GM21825 (cell line): ENCODE measurements at regions not wholly inside any gene's neighbourhood (a gene's known extent, or its start where the extent isn't known, plus 50 kb on each side); places are given as distances from the start of the nearest gene placed in this dataset.
"Not testable (repeated sequence)": the region's sequence is repeated elsewhere in the genome, so short reads cannot be mapped to it uniquely, and the experiment has no call there.

Experiments used
- ATAC-seq: cut with Tn5 transposase; IDR thresholded peaks from one replicate; pipeline ENCODE4 v1.9.1; 2021; ENCODE audit warnings: mild to moderate bottlenecking, moderate library complexity; ENCODE audit not compliant: unreplicated experiment

- ATAC-seq = not testable (repeated sequence)
Measured at GRCh38 chr10:87416892-87417291, 59.3 kb downstream of the NUTM2D start.

- ATAC-seq = not testable (repeated sequence)
Measured at GRCh38 chr10:87422641-87423040, 65.1 kb downstream of the NUTM2D start.

DNA sequence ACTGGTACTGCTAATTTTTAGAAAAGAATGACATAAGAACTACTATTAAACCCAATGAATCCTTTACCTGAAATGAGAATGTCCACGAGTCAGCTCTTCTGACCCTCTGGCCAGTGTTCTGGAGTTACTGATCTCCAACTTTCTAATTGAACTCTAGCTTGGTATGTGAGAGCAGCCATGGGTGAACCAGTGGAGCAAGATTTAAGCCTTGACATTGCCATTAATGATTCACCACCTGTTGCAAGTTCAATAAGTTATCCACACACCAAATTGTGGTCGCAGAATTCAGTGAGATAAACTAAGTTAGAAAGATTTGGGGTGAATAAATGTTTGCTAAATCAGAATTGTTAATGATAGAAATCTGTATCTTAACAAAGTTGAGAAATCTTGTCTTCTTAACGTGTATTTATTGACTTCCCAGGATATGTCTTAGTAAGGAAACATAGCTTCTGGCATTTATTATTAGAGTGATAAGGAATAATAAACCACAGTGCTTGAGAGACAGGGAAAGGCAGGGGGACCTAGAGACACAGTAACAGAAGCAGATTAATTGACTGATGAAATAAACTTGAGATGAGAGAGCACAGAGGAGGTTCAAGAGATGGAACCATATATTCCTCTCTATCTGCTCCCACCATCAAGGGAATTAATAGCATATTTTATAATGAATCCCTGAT is 67.3 kb downstream of the NUTM2D start:
- ATAC-seq = not testable (repeated sequence)

- ATAC-seq = not testable (repeated sequence)
Measured at GRCh38 chr10:87433836-87434235, 70.9 kb upstream of the MINPP1 start.

DNA sequence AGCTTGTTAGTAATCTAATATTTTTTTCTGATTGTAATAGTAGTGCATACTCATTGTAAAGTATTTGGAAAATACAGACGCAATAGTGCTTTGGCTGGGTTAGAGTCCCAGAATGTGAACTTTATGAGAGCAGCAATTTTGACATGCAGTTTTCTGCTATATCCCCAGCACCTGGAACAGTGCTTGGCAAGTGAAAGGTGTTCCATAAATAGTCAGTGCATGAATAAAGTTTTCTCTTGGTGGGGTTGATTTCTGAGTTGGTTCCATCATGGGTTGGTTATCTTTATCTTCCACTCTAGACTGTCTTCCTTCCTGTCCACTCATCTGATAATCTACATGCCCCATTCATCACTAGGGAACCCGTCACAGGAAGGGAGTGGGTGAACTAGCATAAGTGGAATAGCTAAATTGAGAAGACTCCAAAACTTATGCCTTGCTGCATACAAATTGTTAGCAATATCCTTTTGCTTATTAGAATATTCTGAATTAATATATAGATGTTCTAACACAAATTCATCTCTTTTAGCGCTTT is 69.3 kb upstream of the MINPP1 start:
- not testable (repeated sequence) for ATAC-seq

DNA sequence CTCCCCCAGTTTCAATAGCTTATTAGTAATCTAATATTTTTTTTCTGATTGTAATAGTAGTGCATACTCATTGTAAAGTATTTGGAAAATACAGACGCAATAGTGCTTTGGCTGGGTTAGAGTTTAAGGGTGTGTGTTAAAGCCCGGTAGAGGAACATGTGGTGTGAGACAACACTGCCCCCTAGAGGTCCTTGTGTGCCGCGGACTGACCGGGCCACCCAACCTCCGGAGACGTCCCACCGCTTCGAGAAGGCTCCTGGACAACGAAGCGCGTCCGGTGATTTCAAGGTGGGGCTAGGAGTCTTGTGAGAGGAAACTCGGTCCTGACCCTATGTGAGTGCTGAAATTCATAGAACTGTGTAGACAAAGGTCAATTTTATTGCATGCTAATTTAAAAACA is 68.6 kb upstream of the MINPP1 start:
- peak; percentile 91 for ATAC-seq

DNA sequence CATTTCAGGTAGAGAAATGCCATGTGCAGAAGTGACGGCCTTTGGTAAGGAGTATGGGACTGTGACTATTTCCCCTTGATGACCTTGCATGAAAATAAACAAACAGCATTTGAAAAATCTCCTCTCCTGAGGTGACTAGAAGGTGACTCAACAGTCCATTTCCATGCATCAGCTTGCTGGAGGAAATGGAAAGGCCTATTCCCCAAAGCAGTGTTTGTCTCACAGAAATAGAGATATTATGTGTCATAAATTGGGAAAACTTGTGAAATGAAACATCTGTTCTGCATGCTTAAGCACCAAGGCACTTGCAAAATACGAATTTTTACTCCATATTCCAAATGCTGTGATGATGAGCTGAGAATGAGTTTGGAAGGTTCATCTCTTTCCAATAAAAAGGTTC is 67.2 kb upstream of the MINPP1 start:
- not testable (repeated sequence) for ATAC-seq
